ENCODE measurements at regions not wholly inside any gene's neighbourhood (a gene's known extent, or its start where the extent isn't known, plus 50 kb on each side); places are given as distances from the start of the nearest gene placed in this dataset.
"Not testable (repeated sequence)": the region's sequence is repeated elsewhere in the genome, so short reads cannot be mapped to it uniquely, and the experiment has no call there.

DNA sequence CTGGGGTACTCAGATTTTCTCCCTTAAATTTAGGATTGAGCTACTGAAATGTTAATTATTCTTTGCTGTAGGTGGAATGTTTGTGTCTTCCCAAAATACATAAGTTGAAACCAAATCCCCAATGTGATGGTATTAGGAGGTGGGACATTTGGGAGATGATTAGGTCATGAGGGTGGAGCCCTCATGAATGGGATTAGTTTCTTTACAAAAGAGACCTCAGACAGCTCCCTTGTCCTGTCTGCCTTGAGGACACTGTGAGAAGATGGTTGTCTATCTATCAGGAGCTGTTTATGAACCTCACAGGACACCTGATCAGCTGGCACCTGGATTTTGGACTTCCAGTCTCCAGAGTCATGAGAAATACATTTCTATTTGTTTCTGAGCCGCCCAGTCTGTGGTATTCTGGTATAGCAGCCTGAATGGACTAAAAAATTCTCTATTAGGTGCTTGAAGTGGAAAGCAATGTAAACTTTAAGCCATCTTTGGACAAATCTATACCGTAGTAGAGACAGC is 99.2 kb upstream of the UXS1 start:
- Histone ChIP-seq H3K9me3 (ENCODE audit: control insufficient read depth, low read length) (no peaks in the 10 kb centered on the region), H3K4me1 (ENCODE audit: control insufficient read depth, insufficient read depth, low read length) (no peaks in the 10 kb centered on the region), H3K27ac (ENCODE audit: insufficient read depth, low read depth, low read length, poor library complexity, severe bottlenecking) (no peak overlapping the region), H3K27me3 (ENCODE audit: control insufficient read depth, insufficient read depth, low read length, poor library complexity, severe bottlenecking) (no peaks in the 10 kb centered on the region), H3K36me3 (ENCODE audit: control insufficient read depth, insufficient read depth, low read length) (no peaks in the 10 kb centered on the region), H3K4me3 (ENCODE audit: insufficient read depth, low read depth, low read length) (no peak overlapping the region)
- WGBS, 2 experiments: 94% methylated on average over 2 of the region's 2 CpGs

- 92 to 97% methylated on average over 2 to 3 of the region's 3 CpGs for WGBS, 2 experiments
- Histone ChIP-seq H3K36me3 (ENCODE audit: control insufficient read depth, insufficient read depth, low read length) (no peaks in the 10 kb centered on the region), H3K27ac (ENCODE audit: insufficient read depth, low read depth, low read length, poor library complexity, severe bottlenecking) (no peak overlapping the region), H3K4me1 (ENCODE audit: control insufficient read depth, insufficient read depth, low read length) (no peaks in the 10 kb centered on the region), H3K27me3 (ENCODE audit: control insufficient read depth, insufficient read depth, low read length, poor library complexity, severe bottlenecking) (no peaks in the 10 kb centered on the region), H3K9me3 (ENCODE audit: control insufficient read depth, low read length) (no peaks in the 10 kb centered on the region), H3K4me3 (ENCODE audit: insufficient read depth, low read depth, low read length) (no peak overlapping the region)
Measured at GRCh38 chr2:106292627-106293026, 98.5 kb upstream of the UXS1 start.

- no peak overlapping the region for H3K4me3 ChIP-seq (ENCODE audit: insufficient read depth, low read depth, low read length)
- no peaks in the 10 kb centered on the region for H3K9me3 ChIP-seq (ENCODE audit: control insufficient read depth, low read length)
- H3K36me3 ChIP-seq (ENCODE audit: control insufficient read depth, insufficient read depth, low read length): no peaks in the 10 kb centered on the region
- H3K4me1 ChIP-seq (ENCODE audit: control insufficient read depth, insufficient read depth, low read length): peaks cover 5% of the 10 kb centered on the region
- H3K27ac ChIP-seq (ENCODE audit: insufficient read depth, low read depth, low read length, poor library complexity, severe bottlenecking): no peak overlapping the region
- 94 to 98% methylated on average over 9 of the region's 9 CpGs for WGBS, 2 experiments
- H3K27me3 ChIP-seq (ENCODE audit: control insufficient read depth, insufficient read depth, low read length, poor library complexity, severe bottlenecking): no peaks in the 10 kb centered on the region
Measured at GRCh38 chr2:106288873-106289272, 94.8 kb upstream of the UXS1 start.

GRCh38 chr2:106285237-106285829 is 91.2 kb upstream of the UXS1 start:
- 90 to 96% methylated on average over 3 of the region's 3 CpGs for WGBS, 2 experiments
- Histone ChIP-seq H3K27ac (ENCODE audit: insufficient read depth, low read depth, low read length, poor library complexity, severe bottlenecking) (no peak overlapping the region), H3K4me3 (ENCODE audit: insufficient read depth, low read depth, low read length) (no peak overlapping the region)

GRCh38 chr2:106284691-106285202 is 90.6 kb upstream of the UXS1 start:
- WGBS, 2 experiments: 92 to 93% methylated on average over 14 of the region's 14 CpGs
- no peak overlapping the region for H3K4me3 ChIP-seq (ENCODE audit: insufficient read depth, low read depth, low read length)
- no peaks in the 10 kb centered on the region for H3K9me3 ChIP-seq (ENCODE audit: control insufficient read depth, low read length)
- H3K27ac ChIP-seq (ENCODE audit: insufficient read depth, low read depth, low read length, poor library complexity, severe bottlenecking): no peak overlapping the region
- no peaks in the 10 kb centered on the region for H3K36me3 ChIP-seq (ENCODE audit: control insufficient read depth, insufficient read depth, low read length)
- H3K4me1 ChIP-seq (ENCODE audit: control insufficient read depth, insufficient read depth, low read length): peaks cover 21% of the 10 kb centered on the region
- no peaks in the 10 kb centered on the region for H3K27me3 ChIP-seq (ENCODE audit: control insufficient read depth, insufficient read depth, low read length, poor library complexity, severe bottlenecking)

More at GRCh38 chr2:106285237-106285829, 91.2 kb upstream of the UXS1 start:
- no peaks in the 10 kb centered on the region for H3K36me3 ChIP-seq (ENCODE audit: control insufficient read depth, insufficient read depth, low read length)
- H3K27me3 ChIP-seq (ENCODE audit: control insufficient read depth, insufficient read depth, low read length, poor library complexity, severe bottlenecking): no peaks in the 10 kb centered on the region
- no peaks in the 10 kb centered on the region for H3K9me3 ChIP-seq (ENCODE audit: control insufficient read depth, low read length)
- peaks cover 21% of the 10 kb centered on the region for H3K4me1 ChIP-seq (ENCODE audit: control insufficient read depth, insufficient read depth, low read length)

GRCh38 chr2:106284255-106284654 is 90.2 kb upstream of the UXS1 start:
- H3K27ac ChIP-seq (ENCODE audit: insufficient read depth, low read depth, low read length, poor library complexity, severe bottlenecking): no peak overlapping the region
- peaks cover 21% of the 10 kb centered on the region for H3K4me1 ChIP-seq (ENCODE audit: control insufficient read depth, insufficient read depth, low read length)
- H3K9me3 ChIP-seq (ENCODE audit: control insufficient read depth, low read length): no peaks in the 10 kb centered on the region
- H3K27me3 ChIP-seq (ENCODE audit: control insufficient read depth, insufficient read depth, low read length, poor library complexity, severe bottlenecking): no peaks in the 10 kb centered on the region
- H3K4me3 ChIP-seq (ENCODE audit: insufficient read depth, low read depth, low read length): no peak overlapping the region
- no peaks in the 10 kb centered on the region for H3K36me3 ChIP-seq (ENCODE audit: control insufficient read depth, insufficient read depth, low read length)
- WGBS, 2 experiments: 88 to 89% methylated on average over 5 of the region's 5 CpGs

DNA sequence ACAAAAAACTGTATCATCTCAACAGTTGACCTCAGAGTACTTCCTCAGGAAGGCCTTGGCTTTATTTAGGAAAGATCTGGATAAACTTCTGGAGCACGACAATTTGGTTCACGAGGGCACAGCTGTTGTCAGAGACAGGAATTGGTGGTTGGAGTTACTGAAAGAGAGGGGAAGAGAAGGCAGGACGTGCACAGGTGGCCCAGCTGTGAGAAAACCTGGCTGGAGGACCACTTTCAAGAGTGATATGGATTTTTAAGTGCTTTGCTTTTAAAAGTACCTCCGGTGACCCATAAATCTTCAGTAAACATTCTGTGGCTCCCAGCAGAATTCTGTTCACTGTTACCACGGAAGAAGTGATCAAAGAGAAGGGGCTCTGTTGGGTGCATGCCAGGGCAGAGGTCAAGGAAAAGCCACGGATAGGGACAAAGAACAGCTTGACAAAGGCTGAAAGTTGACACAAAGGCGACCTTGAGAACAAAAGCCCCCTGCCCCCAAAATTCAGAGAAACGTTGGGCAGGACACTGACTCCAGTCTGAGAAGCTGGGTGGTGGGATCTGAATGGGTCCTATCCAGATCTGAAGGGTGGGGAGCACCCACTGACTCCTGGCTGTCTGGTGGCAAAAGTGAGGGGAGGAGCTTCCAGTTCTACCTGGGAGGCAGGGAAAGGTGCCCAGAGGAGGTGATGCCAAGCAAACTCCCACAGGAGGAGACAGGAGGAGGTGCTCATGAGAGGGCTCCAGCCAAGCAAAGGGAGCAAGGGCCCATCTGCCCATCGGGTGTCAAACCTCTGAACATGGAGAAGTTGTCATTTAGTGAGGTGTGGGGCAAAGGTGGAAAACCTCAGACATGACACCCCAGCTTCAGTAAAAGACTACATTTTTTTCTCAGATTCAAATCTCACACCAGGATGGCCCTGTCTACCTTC is 89.4 kb upstream of the UXS1 start:
- Histone ChIP-seq H3K4me1 (ENCODE audit: control insufficient read depth, insufficient read depth, low read length) (peaks cover 21% of the 10 kb centered on the region), H3K27ac (ENCODE audit: insufficient read depth, low read depth, low read length, poor library complexity, severe bottlenecking) (peak overlapping the region; percentile 65)
- not testable (repeated sequence) for H3K36me3 ChIP-seq (ENCODE audit: control insufficient read depth, insufficient read depth, low read length); H3K27me3 ChIP-seq (ENCODE audit: control insufficient read depth, insufficient read depth, low read length, poor library complexity, severe bottlenecking); H3K4me3 ChIP-seq (ENCODE audit: insufficient read depth, low read depth, low read length); H3K9me3 ChIP-seq (ENCODE audit: control insufficient read depth, low read length)
- 51 to 53% methylated on average over 9 of the region's 9 CpGs for WGBS, 2 experiments

- WGBS, 2 experiments: 67 to 68% methylated on average over 12 of the region's 12 CpGs
- no peak overlapping the region for H3K4me3 ChIP-seq (ENCODE audit: insufficient read depth, low read depth, low read length)
- no peaks in the 10 kb centered on the region for H3K27me3 ChIP-seq (ENCODE audit: control insufficient read depth, insufficient read depth, low read length, poor library complexity, severe bottlenecking)
- H3K27ac ChIP-seq (ENCODE audit: insufficient read depth, low read depth, low read length, poor library complexity, severe bottlenecking): peak overlapping the region; percentile 65
- H3K9me3 ChIP-seq (ENCODE audit: control insufficient read depth, low read length): no peaks in the 10 kb centered on the region
- H3K36me3 ChIP-seq (ENCODE audit: control insufficient read depth, insufficient read depth, low read length): no peaks in the 10 kb centered on the region
- H3K4me1 ChIP-seq (ENCODE audit: control insufficient read depth, insufficient read depth, low read length): peaks cover 21% of the 10 kb centered on the region
Measured at GRCh38 chr2:106282462-106283170, 88.5 kb upstream of the UXS1 start.

GRCh38 chr2:106281907-106282430 is 87.9 kb upstream of the UXS1 start:
- not testable (repeated sequence) for H3K36me3 ChIP-seq (ENCODE audit: control insufficient read depth, insufficient read depth, low read length); H3K9me3 ChIP-seq (ENCODE audit: control insufficient read depth, low read length); H3K4me3 ChIP-seq (ENCODE audit: insufficient read depth, low read depth, low read length); H3K27ac ChIP-seq (ENCODE audit: insufficient read depth, low read depth, low read length, poor library complexity, severe bottlenecking); H3K27me3 ChIP-seq (ENCODE audit: control insufficient read depth, insufficient read depth, low read length, poor library complexity, severe bottlenecking)
- 90% methylated on average over 8 to 11 of the region's 11 CpGs for WGBS, 2 experiments
- H3K4me1 ChIP-seq (ENCODE audit: control insufficient read depth, insufficient read depth, low read length): peaks cover 21% of the 10 kb centered on the region
